MV-4-11 (cell line): ENCODE measurements at regions not wholly inside any gene's neighbourhood (a gene's known extent, or its start where the extent isn't known, plus 50 kb on each side); places are given as distances from the start of the nearest gene placed in this dataset.
"Not testable (repeated sequence)": the region's sequence is repeated elsewhere in the genome, so short reads cannot be mapped to it uniquely, and the experiment has no call there.

Experiments used
- DNase-seq: peaks from one replicate; lab custom pipeline; 2025; lab: John Stamatoyannopoulos, UW

DNA sequence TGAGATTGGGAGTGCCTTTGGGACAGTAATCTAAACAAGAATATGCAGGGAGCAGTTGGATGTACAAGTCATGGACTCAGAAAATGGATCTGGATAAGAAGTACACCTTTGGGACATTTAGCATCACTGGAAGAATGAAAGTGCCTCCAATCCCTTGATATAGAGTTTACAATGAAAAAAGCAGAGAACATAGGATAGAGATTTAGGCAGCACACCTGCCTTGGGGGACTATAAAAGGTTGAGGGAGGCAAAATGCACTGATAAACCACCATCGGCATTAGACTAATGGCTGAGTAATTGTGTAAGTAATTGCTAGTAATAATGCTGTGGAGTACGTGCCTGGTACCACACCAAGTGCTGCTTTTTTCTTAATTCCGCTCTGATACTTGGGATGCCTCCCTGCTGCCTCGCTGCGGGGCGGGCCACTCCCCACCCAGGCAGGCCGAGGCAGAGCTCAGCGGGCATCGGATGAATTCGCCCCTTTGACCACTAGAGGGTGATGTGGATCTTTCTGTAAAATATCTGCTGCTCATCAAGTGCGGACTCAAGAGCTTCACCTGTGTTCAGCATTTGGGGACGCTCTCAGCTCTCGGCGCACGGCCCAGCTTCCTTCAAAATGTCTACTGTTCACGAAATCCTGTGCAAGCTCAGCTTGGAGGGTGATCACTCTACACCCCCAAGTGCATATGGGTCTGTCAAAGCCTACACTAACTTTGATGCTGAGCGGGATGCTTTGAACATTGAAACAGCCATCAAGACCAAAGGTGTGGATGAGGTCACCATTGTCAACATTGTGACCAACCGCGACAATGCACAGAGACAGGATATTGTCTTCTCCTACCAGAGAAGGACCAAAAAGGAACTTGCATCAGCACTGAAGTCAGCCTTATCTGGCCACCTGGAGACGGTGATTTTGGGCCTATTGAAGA is 99.9 kb downstream of the ANKRD18B start:
- peak; percentile 56 for DNase-seq

DNA sequence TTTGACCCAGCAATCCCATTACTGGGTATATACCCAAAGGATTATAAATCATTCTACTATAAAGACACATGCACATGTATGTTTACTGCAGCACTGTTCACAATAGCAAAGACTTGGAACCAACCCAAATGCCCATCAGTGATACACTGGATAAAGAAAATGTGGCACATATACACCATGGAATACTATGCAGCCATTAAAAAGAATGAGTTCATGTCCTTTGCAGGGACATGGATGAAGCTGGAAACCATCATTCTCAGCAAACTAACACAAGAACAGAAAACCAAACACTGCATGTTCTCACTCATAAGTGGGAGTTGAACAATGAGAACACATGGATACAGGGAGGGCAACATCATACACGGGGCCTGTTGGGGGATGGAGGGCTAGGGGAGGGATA is 104.3 kb downstream of the ANKRD18B start:
- not testable (repeated sequence) for DNase-seq

DNA sequence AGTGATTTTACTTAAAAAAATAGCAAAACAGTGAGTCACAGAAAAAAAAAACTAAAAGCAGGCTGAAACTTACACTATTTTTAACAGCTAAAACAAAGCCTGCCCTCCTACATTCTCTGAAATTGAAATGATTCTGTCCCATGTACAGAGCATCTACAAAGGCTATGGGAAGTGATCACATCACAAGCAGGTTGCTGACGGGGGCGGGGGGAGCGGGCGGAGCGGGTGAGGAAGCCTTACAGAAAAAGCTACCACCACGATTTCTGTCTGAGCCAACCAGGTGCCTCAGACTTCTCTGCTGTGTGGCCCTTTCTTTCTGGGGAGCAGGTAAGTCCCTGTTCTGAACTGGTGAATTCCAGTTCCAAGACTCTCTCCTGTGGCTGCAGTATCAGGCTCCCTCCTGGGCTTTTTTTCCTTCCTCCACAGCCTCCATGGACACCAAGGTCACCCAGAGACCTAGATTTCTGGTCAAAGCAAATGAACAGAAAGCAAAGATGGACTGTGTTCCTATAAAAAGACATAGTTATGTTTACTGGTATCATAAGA is 104.9 kb downstream of the ANKRD18B start:
- DNase-seq = no peak

DNA sequence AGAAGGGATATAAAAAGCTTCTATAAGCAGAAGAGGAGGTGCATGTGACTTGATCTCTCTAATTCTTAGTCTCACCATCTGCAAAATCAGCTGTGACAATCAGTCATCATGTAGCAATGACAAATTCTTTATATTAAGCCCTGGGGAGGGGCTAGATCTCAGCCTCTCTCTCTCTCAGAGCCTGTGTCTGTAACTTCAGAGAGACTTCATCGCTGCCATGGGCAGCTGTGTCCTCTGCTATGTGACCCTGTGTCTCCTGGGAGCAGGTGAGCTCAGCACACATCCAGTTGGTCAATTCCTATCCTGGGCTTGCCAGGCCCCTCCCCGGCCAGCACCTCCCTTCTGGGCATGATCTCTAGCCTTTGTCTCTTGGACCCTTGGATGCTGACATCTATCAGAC is 109.6 kb downstream of the ANKRD18B start:
- no peak for DNase-seq

DNA sequence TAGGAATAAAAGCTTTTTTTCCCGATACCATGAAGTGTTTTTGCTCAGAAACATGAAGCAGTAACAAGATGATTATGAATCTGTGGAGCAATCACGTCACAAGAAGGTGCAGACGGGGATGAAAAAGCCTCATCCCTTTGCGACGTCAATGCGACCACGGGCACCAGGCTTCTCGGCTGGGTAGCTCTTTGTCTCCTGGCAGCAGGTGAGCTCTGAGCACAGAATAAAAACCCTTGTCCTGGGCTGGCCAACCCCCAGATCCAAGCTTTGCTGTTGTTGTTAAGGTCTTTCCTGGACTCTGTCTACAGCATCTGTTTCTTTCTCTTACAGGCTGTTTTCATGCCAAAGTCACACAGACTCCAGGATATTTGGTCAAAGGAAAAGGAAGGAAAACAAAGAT is 113.8 kb downstream of the ANKRD18B start:
- no peak for DNase-seq

DNA sequence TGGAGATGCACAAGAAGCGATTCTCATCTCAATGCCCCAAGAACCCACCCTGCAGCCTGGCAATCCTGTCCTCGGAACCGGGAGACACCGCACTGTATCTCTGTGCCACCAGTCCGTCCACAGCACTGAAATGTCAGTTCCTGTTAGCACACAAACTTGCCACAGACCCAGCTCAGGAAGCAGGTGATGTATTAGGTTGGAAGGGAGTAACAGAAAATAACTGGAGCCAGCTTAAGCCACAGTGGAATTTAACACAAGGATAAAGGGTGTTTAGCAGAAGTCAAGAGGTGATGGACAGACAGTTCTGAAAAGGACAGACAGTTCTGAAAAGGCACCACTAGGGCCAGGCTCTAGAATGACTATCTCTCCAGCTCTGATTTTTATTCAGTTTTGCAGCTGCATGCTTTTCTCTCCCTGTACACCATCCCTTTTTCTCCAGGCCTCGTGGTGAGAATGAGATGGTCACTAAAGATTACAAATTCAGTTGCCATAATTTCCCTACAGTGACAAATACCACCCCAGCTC is 114.4 kb downstream of the ANKRD18B start:
- DNase-seq = no peak

DNA sequence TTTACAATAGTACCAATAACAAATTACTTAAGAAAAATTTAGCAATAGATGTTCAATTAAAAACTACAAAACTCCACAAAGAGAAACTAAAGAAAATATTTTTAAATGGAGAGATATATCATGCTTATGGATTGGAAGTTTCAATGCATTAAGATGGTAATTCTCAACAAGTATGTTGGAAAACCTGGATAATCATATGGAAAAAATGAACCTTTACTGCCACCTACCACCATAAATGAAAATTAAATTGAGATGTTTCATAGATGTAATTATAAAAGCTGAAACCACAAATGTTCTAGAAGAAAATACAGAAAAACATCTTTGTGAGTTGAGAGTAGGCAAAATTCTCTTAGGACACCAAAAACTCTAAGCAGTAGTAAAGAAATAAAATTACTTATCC is 121.7 kb downstream of the ANKRD18B start:
- no peak for DNase-seq

DNA sequence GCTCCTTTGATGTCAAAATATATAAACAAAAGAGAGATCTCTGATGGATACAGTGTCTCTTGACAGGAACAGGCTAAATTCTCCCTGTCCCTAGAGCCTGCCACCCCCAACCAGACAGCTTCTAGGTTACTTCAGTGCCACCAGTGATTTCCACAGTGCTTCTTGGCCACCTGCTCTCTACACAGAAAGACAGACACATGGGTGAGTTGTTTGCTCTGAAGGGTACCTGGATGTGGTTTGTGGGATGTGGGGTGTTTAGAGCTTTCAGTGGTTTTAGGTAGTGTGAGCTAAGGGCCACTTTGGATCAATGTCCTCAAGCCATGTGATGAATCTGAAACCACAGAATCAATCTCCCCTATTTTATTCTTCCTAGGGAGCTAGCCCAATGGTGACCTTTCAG is 125.4 kb downstream of the ANKRD18B start:
- no peak for DNase-seq

DNA sequence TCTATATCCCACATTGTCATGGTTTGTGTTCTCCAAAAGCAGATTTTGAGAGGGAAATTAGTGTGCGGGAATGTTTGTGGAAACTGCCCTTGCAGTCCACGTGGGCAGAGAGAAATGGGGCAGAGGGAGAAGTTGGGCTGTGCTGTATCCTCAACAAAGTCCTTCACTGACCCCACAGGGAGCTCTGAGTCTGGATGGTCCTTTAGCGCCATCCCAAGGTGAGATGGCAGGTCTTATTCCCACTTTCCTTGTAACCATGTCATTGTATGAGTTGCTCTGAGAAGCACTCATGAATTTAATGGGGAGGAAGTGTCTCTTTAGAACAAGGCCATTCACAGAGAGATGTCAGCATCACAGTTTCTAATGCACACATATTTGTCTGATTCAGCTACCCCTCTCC is 127.1 kb downstream of the ANKRD18B start:
- no peak for DNase-seq

DNA sequence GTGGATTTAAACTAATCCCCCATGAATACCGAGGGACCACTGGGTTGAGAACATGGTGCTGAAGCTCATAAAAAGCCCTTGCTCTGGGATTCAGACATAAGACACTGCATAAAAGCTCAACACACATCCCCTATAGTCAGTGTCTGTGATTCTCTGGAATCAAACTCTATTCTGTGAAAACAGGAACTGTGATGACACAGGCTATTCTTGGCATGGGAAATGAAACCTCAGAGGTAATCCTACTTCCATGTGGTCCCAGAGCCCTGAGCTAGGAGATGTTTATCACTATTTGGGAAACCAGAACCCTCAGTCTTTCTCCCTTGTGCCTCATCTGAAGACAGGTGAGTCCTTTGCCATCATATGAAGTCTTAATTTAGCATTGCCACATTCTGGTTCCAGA is 135.4 kb upstream of the PRSS3 start:
- peak; percentile 80 for DNase-seq

DNA sequence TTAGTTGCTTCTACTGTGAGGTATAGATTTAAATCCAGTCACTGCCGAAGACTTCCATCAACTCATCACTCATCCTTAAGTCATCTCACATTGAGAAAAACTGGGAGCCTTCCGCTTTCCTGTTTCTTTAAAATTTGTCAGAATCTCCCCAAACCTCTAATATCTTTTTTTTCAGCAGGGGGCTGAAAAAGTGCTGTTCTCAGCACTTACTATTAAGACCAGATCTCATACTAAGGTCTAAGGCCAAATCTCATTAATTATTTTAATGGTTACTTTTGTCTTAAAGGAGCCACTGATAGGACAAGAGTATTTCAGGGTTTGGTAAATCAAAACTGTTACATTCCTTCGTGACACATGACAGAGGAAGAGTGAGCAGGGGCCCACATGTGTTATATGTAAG is 134.6 kb upstream of the PRSS3 start:
- no peak for DNase-seq

DNA sequence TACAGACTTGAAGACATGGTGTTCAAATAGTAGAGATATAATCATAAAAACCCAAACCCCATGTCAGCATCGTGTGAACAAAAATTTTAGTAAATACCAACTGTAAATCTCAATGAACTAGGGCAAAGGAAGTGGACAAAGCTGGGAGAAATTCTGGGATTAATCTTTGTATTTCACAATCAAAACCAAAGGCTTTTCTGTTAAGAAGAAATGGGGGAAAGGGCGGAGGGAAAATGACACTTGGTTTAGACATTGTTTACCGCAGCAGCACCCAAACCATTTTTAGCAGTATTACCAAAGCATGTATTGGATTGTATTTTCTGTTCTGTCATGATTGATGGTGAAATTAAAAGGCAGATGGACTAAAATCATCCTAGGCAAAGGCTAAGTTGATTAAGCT is 134.2 kb upstream of the PRSS3 start:
- peak; percentile 64 for DNase-seq

DNA sequence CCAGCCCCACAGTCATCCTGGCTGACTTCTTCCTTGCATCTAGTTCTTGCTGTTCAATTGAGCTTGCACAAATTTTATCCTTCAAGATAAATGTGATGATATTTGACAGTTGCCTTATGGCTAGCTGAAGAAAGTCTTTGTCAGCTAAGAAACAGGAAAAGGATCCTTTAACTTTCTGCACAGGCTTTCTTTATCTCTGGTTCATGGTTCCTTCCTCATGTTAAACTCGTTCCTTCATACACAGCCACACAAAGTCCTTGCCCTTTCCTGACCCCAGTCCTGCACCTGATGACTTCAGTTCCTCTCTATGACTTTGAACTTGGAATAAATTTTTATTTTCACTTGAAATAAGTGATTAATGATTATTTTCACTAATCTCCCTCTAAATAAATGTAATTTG is 132.5 kb upstream of the PRSS3 start:
- no peak for DNase-seq

DNA sequence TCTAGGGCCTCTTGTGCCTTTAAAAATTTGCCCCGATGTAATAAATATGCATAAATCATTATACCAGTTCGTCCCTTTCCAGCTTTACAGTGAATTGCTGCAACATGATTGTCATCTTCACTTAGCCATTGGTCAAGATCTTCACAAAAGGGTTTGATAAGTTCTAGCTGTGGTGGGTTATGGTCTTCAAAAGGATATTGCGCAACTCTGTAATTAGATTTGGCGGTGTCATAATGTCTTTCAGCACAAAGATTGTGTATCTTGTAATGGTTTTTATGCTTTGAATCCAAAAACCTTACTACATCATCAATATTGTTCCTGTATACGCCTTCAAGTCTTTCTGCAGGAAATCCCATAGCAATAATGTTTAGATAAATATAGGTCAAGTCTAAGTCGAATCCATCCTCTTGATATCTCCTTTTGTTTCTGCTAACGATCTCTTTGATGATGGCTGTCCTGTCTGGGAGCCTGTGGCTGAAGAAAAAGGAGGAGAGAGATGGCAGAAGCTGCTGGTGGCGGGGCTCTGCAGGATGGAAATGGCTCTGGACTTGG is 119.1 kb upstream of the PRSS3 start:
- not testable (repeated sequence) for DNase-seq

DNA sequence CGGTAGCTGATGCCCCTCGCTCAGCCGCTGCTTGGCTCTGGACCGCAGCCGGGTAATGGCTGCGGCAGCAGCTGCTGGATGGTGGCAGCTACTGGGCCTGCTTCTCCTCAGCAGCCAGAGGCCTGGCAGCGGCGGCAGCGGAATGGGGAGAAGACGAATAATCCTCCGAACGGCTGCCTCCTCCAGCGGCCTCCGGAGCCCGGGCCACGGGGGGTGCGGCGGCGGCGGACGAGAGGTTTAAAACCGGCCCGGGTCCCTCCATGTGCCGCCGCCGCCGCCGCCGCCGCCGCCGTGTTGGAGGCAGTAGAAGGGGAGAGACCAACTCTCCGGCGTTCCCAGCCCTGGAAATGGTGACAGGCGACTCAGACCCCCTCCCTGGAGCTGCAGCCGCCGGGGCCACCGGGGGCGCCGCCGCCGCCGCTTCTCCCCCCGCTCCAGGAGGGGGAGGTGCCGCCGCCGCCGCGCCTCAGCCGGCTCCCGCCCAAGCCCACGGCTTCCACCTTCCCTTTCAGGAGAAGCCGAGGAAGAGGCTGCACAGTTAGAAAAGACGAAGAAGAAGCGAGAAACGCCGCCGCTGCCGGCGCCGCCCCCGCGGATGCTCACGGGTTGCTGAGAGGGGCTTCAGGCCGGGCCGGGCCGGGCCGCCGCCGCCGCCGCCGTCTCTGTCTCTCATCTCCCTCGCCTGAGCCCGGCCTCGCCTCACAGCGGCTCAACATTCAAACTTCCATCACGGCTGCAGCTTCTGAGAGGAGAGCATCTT is 118.4 kb upstream of the PRSS3 start:
- DNase-seq = no peak

DNA sequence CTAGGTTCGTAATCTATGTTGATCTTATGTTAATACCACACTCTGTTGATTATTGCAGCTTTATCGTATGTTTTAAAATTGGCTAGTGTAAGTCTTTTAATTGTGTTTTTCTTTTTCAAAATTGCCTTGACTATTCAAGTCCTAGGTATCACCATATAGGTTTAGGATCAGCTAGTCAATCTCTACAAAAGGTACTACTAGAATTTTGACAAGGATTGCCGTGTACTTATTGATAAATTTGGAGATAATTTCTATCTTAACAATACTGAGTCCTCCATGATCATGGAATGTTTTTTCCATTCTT is 117.9 kb upstream of the PRSS3 start:
- no peak for DNase-seq

DNA sequence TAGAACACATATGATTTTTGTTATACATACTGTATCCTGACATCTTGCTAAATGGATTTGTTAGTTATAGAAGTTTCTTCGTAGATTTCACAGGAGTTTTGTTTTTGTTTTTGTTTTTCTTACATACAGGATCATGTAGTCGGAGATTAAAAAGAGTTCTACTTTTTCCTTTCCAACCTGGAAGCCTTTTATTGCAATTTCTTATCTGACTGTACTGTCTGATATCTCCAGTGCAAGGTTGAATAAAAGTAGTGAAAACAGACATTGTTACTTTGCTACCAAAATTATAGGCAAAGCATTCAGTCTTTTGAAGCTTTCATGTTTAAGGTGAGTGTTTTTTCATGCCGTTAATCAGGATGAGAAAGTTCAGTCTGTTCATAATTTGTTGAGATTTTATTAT is 117.4 kb upstream of the PRSS3 start:
- DNase-seq = no peak

DNA sequence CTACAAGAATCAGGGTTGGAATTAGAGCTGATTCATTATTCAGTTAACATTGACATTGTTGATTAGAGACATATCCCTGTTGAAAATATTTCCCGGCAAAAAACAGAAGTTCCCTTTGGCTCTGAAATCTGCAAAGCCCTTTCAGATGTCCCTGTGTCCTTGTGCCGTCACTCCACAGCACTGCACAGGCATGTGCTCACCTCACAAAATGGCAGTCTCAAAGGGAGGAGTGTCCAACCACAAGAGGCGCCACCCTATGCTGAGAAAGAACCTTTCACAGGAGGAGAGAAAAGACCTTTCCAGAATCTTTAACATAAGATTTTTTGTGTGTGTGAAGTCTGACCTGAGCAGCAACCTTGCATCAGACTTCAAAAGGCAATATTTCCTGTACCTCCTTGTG is 112.8 kb upstream of the PRSS3 start:
- DNase-seq = no peak

DNA sequence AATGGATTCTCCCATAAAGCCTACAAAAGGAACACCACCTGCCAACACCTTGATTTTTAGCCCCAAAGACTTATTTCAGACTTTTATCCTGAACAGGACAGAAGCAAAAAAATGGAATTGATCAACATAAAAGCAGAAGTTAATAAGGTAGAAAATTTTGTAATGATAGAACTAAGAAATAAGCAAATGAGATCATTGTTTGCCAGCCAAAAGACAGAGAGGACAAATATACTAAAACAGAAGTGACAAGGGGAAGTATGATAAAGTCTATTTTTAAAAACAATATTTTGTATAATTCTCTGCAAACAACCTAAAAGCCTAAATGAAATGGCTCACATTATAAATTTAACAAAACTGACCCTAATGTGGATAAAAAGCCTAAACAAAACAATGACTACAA is 110.5 kb upstream of the PRSS3 start:
- DNase-seq = peak; percentile 6

DNA sequence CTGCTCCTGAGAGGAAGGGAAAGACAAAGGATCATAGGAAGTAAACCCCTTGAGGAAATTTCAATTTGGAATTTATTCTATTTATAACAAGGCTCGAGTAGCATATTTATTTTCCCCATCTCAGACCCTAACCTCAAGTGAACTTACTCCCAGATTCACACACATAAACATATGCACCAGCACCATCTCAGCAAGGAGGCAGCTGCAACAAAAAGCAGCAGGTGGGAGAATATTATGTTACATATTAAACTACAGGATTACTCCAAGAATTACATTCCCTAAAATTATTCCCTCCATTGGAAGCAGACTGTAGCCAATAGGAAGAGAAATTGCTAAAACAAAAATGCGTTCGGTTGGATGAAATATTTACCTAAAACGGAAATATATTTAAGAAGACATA is 108.4 kb upstream of the PRSS3 start:
- DNase-seq = no peak

DNA sequence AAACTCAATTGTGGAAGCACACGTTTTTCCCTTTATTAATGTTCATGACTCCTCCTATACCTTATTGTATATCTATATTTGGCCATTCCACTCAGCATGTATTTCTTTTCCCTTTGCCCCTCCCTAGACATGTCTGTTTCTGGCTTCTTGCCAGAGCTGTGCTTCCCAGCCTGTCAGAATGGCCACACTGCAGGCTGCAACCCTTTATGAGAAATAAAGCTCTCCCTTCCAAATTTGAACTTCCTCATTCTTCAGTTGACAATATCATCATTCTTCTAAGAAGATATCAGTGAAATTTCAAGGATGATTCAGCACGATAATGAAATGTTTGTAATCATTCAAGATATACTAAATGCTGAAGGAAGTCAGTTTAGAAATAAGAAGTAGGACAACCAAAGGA is 107.6 kb upstream of the PRSS3 start:
- DNase-seq = peak; percentile 81

DNA sequence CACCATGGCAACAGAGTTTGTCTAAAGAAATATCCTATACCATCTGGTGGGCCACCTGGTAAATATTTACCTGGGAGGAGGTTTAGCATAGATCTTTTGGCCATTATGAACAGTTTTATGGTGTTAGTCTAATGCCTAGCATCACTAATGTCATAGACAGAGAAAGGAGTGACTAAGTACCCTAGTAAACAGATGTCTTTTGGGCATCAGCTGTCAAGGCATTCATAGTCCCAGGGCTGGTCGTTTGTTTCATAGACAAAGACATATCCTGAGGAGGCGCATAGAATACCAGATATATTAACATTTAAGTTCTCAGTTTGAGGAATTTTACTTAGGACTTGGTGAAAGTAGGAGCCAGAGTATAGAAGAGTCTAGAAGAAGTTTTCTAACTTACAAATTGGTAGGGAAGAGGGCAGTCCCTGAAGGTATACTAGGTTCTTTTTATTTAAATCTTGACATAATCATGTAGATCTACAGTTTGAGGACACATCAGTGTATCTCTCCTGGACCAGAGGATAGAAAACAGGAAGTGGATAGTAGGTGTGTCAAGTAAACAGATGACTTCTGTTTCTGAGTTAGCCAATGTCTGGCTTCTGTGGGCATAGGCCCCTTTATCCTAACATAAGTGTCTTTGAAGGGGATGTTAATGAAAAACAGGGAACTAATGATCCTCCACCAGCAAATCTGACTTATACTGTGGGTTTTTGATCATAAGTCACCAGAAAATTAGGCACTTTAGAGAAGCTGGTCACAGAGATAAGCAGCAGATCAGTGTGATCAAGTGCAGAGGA is 105.0 kb upstream of the PRSS3 start:
- peak; percentile 61 for DNase-seq
